GM18498 (cell line): ENCODE measurements at regions not wholly inside any gene's neighbourhood (a gene's known extent, or its start where the extent isn't known, plus 50 kb on each side); places are given as distances from the start of the nearest gene placed in this dataset.

Experiments
- ATAC-seq: cut with Tn5 transposase; IDR thresholded peaks from one replicate; pipeline ENCODE4 v1.9.1; 2021; ENCODE audit warnings: mild to moderate bottlenecking, moderate library complexity; ENCODE audit not compliant: unreplicated experiment

DNA sequence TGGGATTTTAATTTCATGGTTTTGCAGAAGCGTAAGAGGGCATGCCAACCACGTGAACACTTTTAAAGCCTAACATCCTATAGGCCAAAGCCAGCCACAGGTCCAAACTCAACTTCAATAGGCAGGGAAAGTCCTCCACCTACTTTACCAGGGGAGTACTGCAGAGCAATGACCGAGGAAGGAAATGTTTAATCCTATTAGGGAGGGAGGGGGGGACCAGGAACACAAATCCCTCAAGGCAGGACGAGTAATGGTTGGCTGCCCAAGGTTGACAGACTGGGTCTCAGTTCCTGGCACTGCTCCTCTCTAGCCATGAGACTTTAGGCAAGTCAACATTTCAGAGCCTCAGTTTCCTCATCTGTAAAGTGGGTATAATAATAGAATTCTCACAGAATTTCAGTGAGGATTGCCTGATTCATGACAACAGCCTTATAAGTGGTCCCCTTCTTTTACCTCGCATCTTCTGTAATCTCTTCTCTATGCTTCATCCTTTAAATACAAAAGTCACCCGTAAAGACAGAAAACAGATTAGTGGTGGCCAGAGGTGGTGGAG lies 315.8 kb downstream of the HAPSTR1 start:
- ATAC-seq, result no peak

GRCh38 chr16:9408297-9408878 lies 316.9 kb downstream of the HAPSTR1 start:
- no peak for ATAC-seq

- no peak for ATAC-seq
These were observed 318.4 kb downstream of the HAPSTR1 start for GRCh38 chr16:9409560-9410493.

GRCh38 chr16:9411426-9411825 lies 320.0 kb downstream of the HAPSTR1 start:
- no peak for ATAC-seq

- ATAC-seq, result no peak
These were observed 320.8 kb downstream of the HAPSTR1 start for GRCh38 chr16:9412031-9412914.

- no peak for ATAC-seq
These were observed 321.4 kb downstream of the HAPSTR1 start for GRCh38 chr16:9412915-9413264.

DNA sequence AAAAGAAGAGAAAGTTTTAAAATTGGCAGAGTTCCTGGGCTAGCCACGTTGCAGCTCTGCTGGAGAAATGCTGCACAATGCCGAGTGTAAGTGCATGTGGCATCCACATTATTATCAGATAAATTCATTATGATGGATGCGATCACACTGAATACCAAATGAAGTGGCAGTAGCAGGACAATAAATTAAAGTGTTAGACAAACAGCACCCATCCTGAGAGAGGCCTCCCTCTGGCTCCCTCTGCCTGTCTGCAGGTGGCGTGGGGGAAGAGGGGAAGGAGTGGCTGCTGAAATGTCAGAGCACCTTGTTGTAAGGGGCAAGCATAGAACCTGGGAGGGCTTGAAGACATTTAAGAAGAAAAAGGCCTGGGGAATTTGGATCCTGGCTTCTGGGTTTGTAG lies 324.1 kb downstream of the HAPSTR1 start:
- no peak for ATAC-seq

DNA sequence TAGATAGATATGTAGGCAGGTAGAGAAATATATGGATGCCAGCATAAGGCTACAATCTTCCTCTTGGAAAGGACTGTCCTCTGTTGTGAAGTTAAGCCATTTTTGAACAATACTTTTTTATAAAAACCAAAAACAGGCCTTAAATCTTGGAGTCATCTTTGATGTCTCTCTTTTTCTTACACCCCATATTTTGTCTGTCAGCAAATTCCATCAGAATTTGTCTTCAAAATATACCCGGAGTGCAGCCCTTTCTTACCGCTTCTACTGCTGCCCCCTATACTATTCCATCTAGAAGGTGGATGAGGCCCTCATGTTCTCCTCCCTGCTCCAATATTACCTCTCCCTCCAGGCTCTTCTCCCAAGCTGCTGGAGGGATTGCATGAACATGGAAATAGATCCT lies 326.5 kb downstream of the HAPSTR1 start:
- no peak for ATAC-seq

DNA sequence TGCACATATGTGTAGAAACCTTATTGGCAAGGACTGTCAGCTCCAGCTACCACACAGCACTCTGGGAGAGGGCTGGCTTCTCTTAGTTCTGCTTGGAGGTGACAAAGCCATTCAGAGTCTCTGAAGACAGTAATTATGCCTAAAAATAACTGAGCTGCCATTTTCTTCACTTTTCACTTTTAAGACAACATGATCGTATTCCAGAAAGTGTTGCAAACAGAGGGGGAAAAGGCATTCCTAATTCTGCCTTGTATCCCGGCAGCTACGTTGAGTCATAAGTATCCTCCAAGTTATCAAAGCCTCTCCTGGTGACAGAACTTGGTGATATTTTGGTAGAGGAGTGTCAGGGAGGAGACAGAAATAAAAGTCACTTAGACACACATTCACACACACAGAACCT lies 327.7 kb downstream of the HAPSTR1 start:
- no peak for ATAC-seq

DNA sequence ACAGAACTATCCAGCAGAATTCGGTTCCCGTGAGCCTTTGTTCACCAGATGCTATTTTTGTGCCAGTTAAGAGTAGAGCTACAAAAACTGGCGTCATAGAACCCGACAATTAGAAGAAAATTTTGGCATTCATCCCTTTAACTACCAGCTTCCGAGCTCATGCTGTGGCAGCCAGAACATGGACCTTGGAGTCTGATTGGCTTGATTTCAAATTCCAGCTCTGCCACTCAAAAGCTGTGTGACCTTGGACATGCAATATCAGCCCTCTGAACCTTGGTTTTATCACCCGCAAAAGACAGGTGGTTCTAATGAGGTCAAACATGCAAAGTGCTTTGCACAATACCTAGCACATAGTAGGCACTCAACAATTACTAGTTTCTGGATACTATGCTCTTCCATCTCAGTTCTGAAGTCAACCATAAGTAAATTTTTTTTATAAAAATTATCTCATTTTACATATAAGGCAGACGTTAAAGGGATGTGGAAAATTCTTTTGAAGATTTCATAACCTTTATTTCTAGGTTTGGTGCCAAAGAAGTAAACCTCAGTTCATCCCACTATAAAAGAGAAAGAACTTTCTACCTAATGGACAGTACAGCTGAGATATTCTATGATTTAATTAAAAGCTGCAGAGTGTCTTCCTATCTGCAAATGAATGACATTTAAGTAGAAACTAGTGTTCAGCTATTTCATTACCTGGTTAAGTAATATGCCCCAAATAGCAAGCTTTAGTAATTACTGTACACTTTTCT lies 331.5 kb downstream of the HAPSTR1 start:
- no peak for ATAC-seq

GRCh38 chr16:9425236-9425635 lies 333.8 kb downstream of the HAPSTR1 start:
- ATAC-seq, result no peak

- ATAC-seq, result no peak
These were observed 337.0 kb downstream of the HAPSTR1 start for GRCh38 chr16:9428355-9429005.

DNA sequence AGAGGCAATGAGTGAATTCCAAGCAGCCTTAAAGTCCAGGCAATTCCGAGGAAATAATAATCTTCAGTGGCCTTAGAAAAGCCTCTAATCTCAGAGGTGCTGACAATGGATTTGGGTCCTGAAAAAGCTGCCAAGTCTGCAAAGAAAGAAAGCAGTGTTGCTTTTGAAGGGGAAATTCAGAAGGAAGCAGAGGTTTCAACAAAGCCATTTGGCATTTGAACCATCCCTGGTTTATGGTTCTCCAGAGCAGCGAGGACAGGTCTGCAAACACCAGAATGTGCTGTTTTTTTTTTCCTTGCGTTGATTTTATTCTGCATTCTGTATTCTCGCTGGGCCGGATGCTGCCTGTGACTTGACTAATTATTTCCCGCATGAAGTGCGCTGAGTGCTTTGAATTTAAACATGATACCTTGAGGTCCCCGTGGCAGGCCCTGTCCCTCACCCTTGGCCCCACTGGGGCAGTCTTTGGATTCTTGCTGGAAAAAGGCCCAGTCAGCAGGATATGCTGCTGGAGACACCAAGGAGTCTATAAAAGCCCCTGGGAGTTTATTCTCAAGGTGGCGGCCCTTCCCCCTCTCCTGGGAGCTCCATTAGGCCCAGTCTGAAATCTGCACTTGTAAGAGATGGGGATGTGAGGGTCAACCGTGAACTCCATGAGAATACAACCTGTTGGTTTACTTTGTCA lies 338.3 kb downstream of the HAPSTR1 start:
- no peak for ATAC-seq

- no peak for ATAC-seq
These were observed 343.2 kb downstream of the HAPSTR1 start for GRCh38 chr16:9434659-9435058.

DNA sequence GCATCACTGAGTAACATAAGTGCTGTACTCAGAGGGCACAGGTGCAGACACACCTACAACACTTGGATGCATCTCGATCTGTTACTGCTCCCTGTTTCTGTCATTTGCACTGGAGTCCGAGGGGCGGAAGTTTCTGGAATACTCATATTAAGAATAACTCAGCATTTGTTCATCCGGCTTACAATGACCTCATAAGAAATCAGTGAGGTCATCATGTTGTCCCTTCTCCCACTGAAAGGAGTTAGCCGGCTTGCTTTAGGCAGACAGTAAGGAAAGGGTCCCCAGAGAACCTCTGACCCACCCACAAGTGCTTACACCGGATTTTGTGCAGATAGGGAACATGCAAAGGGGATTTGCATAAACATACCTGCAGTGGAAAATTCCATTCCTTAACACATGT lies 344.7 kb downstream of the HAPSTR1 start:
- no peak for ATAC-seq

DNA sequence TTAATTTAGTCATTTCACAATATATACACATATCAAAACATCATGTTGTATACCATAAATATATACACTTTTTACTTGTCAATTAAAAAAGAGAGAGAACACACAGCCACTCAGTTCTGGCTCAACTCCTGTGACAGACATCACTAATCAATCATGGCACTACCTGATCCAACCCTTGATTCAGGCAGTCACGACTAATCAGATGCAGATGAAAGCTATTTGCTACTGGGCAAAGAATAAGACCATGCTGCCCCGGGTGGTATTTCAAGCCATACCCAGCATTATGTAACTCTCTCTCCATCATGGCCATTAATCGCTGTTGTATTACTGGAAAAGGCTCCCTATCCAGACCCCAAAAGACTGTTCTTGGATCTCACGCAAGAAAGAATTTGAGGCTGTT lies 345.7 kb downstream of the HAPSTR1 start:
- no peak for ATAC-seq

- ATAC-seq, result no peak
These were observed 347.5 kb downstream of the HAPSTR1 start for GRCh38 chr16:9438991-9439390.

- no peak for ATAC-seq
These were observed 349.6 kb downstream of the HAPSTR1 start for GRCh38 chr16:9441012-9441411.

- no peak for ATAC-seq
These were observed 352.4 kb downstream of the HAPSTR1 start for GRCh38 chr16:9443864-9444263.
